ENCODE measurements at regions not wholly inside any gene's neighbourhood (a gene's known extent, or its start where the extent isn't known, plus 50 kb on each side); places are given as distances from the start of the nearest gene placed in this dataset.

DNA sequence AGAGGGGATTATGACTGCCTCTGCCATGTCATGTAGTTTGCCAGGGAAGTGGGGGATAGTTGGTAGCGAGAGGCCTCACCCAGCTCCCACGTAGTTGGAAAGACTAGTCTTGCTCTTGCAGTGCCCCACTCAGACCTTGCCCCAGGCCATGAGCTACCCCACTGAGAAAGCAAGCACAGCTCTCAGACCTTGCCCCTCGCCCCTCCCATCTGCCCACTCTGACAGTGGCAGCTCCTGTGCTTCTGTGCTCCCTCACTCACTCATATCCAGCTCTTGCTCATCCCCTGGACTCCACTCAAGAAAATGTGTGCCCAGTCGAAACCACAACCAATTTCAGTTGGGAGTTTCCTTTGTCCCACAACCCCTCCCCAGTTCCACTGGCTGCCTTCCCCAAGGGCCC lies 55.5 kb upstream of the BDKRB2 start:
- no peaks in the 10 kb centered on the region for H3K9me3 ChIP-seq (ENCODE audit: low read depth, low read length)
- H3K4me3 ChIP-seq (ENCODE audit: insufficient read depth, low read length) = no peak overlapping the region
- no peaks in the 10 kb centered on the region for H3K27me3 ChIP-seq (ENCODE audit: insufficient read depth, low read length)
- H3K27ac ChIP-seq (ENCODE audit: low read depth, low read length) = no peak overlapping the region
- no peaks in the 10 kb centered on the region for H3K36me3 ChIP-seq (ENCODE audit: insufficient read depth, low read length)
- TF ChIP-seq, protein P1, sequence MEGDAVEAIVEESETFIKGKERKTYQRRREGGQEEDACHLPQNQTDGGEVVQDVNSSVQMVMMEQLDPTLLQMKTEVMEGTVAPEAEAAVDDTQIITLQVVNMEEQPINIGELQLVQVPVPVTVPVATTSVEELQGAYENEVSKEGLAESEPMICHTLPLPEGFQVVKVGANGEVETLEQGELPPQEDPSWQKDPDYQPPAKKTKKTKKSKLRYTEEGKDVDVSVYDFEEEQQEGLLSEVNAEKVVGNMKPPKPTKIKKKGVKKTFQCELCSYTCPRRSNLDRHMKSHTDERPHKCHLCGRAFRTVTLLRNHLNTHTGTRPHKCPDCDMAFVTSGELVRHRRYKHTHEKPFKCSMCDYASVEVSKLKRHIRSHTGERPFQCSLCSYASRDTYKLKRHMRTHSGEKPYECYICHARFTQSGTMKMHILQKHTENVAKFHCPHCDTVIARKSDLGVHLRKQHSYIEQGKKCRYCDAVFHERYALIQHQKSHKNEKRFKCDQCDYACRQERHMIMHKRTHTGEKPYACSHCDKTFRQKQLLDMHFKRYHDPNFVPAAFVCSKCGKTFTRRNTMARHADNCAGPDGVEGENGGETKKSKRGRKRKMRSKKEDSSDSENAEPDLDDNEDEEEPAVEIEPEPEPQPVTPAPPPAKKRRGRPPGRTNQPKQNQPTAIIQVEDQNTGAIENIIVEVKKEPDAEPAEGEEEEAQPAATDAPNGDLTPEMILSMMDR (IDR thresholded peaks at IDR 0.05; ENCODE audit: extremely low read depth, low read depth, low read length) = no peak
- no peak for DNase-seq (ENCODE audit: insufficient read length, low spot score, missing footprints)
- no peak overlapping the region for H3K4me2 ChIP-seq (ENCODE audit: insufficient read depth, low read length)
- H4K20me1 ChIP-seq (ENCODE audit: insufficient read depth, low read length) = no peaks in the 10 kb centered on the region
- H2AFZ ChIP-seq (ENCODE audit: low read length) = peak overlapping the region; percentile 12
- H3K79me2 ChIP-seq (ENCODE audit: insufficient read depth, low read length) = no peaks in the 10 kb centered on the region
- peaks cover 20% of the 10 kb centered on the region for H3K4me1 ChIP-seq (ENCODE audit: insufficient read depth, low read length)

DNA sequence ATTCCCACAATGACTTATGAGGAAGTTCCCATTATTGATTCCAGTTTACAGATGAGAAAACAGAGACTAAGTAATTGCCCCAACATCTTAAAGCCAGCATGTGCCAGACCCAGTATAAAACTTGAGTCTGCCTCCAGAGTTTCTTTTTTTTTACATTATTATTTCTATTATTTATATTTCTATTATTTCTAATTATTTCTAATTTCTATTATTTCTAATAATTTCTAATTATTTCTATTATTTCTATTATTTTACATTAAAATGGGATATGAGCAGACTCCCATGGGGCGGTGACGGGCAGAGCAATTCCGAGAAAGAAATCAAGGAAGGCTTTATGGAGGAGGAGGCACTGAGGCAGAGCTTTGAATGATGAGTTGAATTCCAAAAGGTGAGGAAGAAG lies 54.4 kb upstream of the BDKRB2 start:
- Histone ChIP-seq H3K36me3 (ENCODE audit: insufficient read depth, low read length) (no peaks in the 10 kb centered on the region), H3K27me3 (ENCODE audit: insufficient read depth, low read length) (no peaks in the 10 kb centered on the region), H3K4me2 (ENCODE audit: insufficient read depth, low read length) (no peak overlapping the region), H3K4me3 (ENCODE audit: insufficient read depth, low read length) (no peak overlapping the region), H3K27ac (ENCODE audit: low read depth, low read length) (no peak overlapping the region), H3K79me2 (ENCODE audit: insufficient read depth, low read length) (no peaks in the 10 kb centered on the region), H2AFZ (ENCODE audit: low read length) (no peak overlapping the region), H3K9me3 (ENCODE audit: low read depth, low read length) (no peaks in the 10 kb centered on the region), H3K4me1 (ENCODE audit: insufficient read depth, low read length) (peaks cover 15% of the 10 kb centered on the region), H4K20me1 (ENCODE audit: insufficient read depth, low read length) (no peaks in the 10 kb centered on the region)
- TF ChIP-seq, protein P1 (IDR thresholded peaks at IDR 0.05; ENCODE audit: extremely low read depth, low read depth, low read length) = no peak
- DNase-seq (ENCODE audit: insufficient read length, low spot score, missing footprints) = no peak

DNA sequence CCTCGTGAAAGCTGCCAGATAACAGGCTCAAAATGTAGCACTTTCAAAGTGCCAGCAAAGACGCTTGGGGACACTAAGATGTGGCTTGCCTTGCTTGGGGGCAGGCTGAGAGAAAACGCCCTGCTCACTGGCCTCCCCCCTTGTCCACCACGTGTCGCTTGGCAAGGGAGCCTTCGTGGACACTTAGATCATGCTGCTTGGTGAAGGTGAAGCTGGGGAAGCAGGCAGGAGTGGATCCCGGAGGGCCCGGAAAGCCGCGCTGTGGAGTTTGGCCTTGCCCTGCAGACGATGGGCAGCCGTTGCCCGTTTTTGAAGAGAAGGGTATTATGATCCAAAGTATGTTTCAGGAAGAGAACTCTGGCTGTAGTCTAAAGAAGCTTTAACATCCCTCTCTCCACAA lies 53.4 kb upstream of the BDKRB2 start:
- Histone ChIP-seq H3K27ac (ENCODE audit: low read depth, low read length) (no peak overlapping the region), H3K4me1 (ENCODE audit: insufficient read depth, low read length) (peaks cover 4% of the 10 kb centered on the region), H3K4me3 (ENCODE audit: insufficient read depth, low read length) (no peak overlapping the region), H3K9me3 (ENCODE audit: low read depth, low read length) (no peaks in the 10 kb centered on the region), H3K27me3 (ENCODE audit: insufficient read depth, low read length) (no peaks in the 10 kb centered on the region), H4K20me1 (ENCODE audit: insufficient read depth, low read length) (no peaks in the 10 kb centered on the region), H3K4me2 (ENCODE audit: insufficient read depth, low read length) (no peak overlapping the region), H3K36me3 (ENCODE audit: insufficient read depth, low read length) (no peaks in the 10 kb centered on the region), H2AFZ (ENCODE audit: low read length) (peak overlapping the region; percentile 43), H3K79me2 (ENCODE audit: insufficient read depth, low read length) (no peaks in the 10 kb centered on the region)
- TF ChIP-seq, protein P1 (IDR thresholded peaks at IDR 0.05; ENCODE audit: extremely low read depth, low read depth, low read length) = no peak
- no peak for DNase-seq (ENCODE audit: insufficient read length, low spot score, missing footprints)

DNA sequence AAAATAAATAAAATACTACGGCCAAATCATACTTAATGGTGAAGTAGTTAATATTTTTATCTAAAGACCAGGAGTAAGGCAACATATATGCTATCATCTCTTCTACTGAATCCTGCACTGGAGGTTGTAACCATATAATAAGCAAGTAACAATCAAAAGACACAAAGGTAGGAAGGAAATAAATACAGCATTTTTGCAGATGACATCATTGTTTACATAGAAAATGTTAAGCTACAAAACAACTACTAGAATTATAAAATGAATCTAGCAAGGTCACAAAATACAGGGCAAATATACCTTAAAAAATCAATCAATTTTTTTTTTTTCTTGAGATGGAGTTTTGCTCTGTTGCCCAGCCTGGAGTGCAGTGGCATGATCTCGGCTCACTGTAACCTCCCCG lies 51.6 kb upstream of the BDKRB2 start:
- Histone ChIP-seq H3K27me3 (ENCODE audit: insufficient read depth, low read length) (no peaks in the 10 kb centered on the region), H3K79me2 (ENCODE audit: insufficient read depth, low read length) (no peaks in the 10 kb centered on the region), H3K27ac (ENCODE audit: low read depth, low read length) (no peak overlapping the region), H3K9me3 (ENCODE audit: low read depth, low read length) (no peaks in the 10 kb centered on the region), H3K4me1 (ENCODE audit: insufficient read depth, low read length) (no peaks in the 10 kb centered on the region), H3K4me2 (ENCODE audit: insufficient read depth, low read length) (no peak overlapping the region), H4K20me1 (ENCODE audit: insufficient read depth, low read length) (no peaks in the 10 kb centered on the region), H2AFZ (ENCODE audit: low read length) (no peak overlapping the region), H3K36me3 (ENCODE audit: insufficient read depth, low read length) (no peaks in the 10 kb centered on the region), H3K4me3 (ENCODE audit: insufficient read depth, low read length) (no peak overlapping the region)
- TF ChIP-seq, protein P1 (IDR thresholded peaks at IDR 0.05; ENCODE audit: extremely low read depth, low read depth, low read length) = no peak
- no peak for DNase-seq (ENCODE audit: insufficient read length, low spot score, missing footprints)
